H1 (cell line): ENCODE measurements at regions not wholly inside any gene's neighbourhood (a gene's known extent, or its start where the extent isn't known, plus 50 kb on each side); places are given as distances from the start of the nearest gene placed in this dataset.

Source experiments
- ASH2L ChIP-seq: fragments of 200-600, 300-600 bp; sonication (generic); IDR thresholded peaks from one replicate; pipeline ENCODE4 v1.7.1; 2017; ENCODE audit warnings: low read length
- CHD7 ChIP-seq: fragments of 300-600 bp; sonication (generic); IDR thresholded peaks from 2 replicates; pipeline ENCODE4 v1.7.1; 2012; ENCODE audit warnings: low read length, moderate library complexity, mild to moderate bottlenecking, inconsistent platforms; ENCODE audit not compliant: insufficient replicate concordance
- CTCF ChIP-seq, 3 experiments: IDR thresholded peaks; 1 replicate in 2 of 3; 2 replicates in 1 of 3; pipeline versions ENCODE4 v1.5.1 to v1.6.1; 2011; ENCODE audit warnings: low read length in 3 of 3, mild to moderate bottlenecking in 3 of 3, inconsistent platforms in 2 of 3, low read depth in 1 of 3, moderate library complexity in 1 of 3; ENCODE audit not compliant: insufficient read depth in 1 of 3; ENCODE audit errors: control extremely low read depth in 1 of 3
- GABPA ChIP-seq: IDR thresholded peaks from 2 replicates; pipeline ENCODE4 v1.6.1; 2011; ENCODE audit warnings: mild to moderate bottlenecking, low read length, moderate library complexity, borderline replicate concordance; ENCODE audit not compliant: insufficient read depth
- HDAC2 ChIP-seq, 2 experiments: fragments of 300-600 bp in 1 of 2; sonication (generic) in 1 of 2; IDR thresholded peaks; 2 replicates each; pipeline ENCODE4 v1.6.1; 2011 to 2012; ENCODE audit warnings: low read depth in 2 of 2, low read length in 2 of 2, mild to moderate bottlenecking in 2 of 2, moderate library complexity in 2 of 2, borderline replicate concordance in 1 of 2, inconsistent platforms in 1 of 2
- JUN ChIP-seq: IDR thresholded peaks from 2 replicates; pipeline ENCODE4 v1.6.1; 2011; ENCODE audit warnings: low read depth, mild to moderate bottlenecking, improper control_type of control experiment, low read length
- YY1 ChIP-seq: IDR thresholded peaks from 2 replicates; pipeline ENCODE4 v1.6.1; 2011; ENCODE audit warnings: low read depth, mild to moderate bottlenecking, low read length

- TF ChIP-seq CHD7 (no peak), JUN (no peak), YY1 (no peak), ASH2L (no peak), HDAC2 (IDR thresholded peaks at IDR 0.05; ENCODE audit: borderline replicate concordance in 1 of 2, low read depth in 2 of 2, low read length in 2 of 2) (no peak), GABPA (no peak), CTCF (IDR thresholded peaks at IDR 0.05; ENCODE audit: control extremely low read depth in 1 of 3, insufficient read depth in 1 of 3, low read depth in 1 of 3, low read length in 3 of 3) (no peak)
These were observed 58.8 kb upstream of the NXPH2 start (continued) for GRCh38 chr2:138838851-138839620.
